Ishikawa (cell line): ENCODE measurements at regions not wholly inside any gene's neighbourhood (a gene's known extent, or its start where the extent isn't known, plus 50 kb on each side); places are given as distances from the start of the nearest gene placed in this dataset.

Source experiments
- CEBPB ChIP-seq: IDR thresholded peaks from 2 replicates; pipeline ENCODE4 v1.6.1; 2012
- CREB1 ChIP-seq: IDR thresholded peaks from 2 replicates; pipeline ENCODE4 v1.6.1; 2012; ENCODE audit warnings: low read depth
- EGR1 ChIP-seq: IDR thresholded peaks from 2 replicates; pipeline ENCODE4 v1.6.1; 2012
- EP300 ChIP-seq: IDR thresholded peaks from 2 replicates; pipeline ENCODE4 v1.6.1; 2012; ENCODE audit warnings: borderline replicate concordance
- FOXM1 ChIP-seq: IDR thresholded peaks from 2 replicates; pipeline ENCODE4 v1.6.1; 2012; ENCODE audit warnings: low read depth, borderline replicate concordance
- MAX ChIP-seq: IDR thresholded peaks from 2 replicates; pipeline ENCODE4 v1.6.1; 2012
- NFIC ChIP-seq: IDR thresholded peaks from 2 replicates; pipeline ENCODE4 v1.6.1; 2012
- RAD21 ChIP-seq: IDR thresholded peaks from 2 replicates; pipeline ENCODE4 v1.6.1; 2012; ENCODE audit warnings: low read depth
- TAF1 ChIP-seq: IDR thresholded peaks from 2 replicates; pipeline ENCODE4 v1.6.1; 2012; ENCODE audit warnings: low read depth, mild to moderate bottlenecking
- TCF12 ChIP-seq: IDR thresholded peaks from 2 replicates; pipeline ENCODE4 v1.6.1; 2012; ENCODE audit warnings: low read depth
- TEAD4 ChIP-seq: IDR thresholded peaks from 2 replicates; pipeline ENCODE4 v1.6.1; 2012
- USF1 ChIP-seq: IDR thresholded peaks from 2 replicates; pipeline ENCODE4 v1.6.1; 2012
- YY1 ChIP-seq: IDR thresholded peaks from 2 replicates; pipeline ENCODE4 v1.6.1; 2012; ENCODE audit warnings: low read depth
- ZBTB7A ChIP-seq: IDR thresholded peaks from 2 replicates; pipeline ENCODE4 v1.6.1; 2012; ENCODE audit warnings: low read depth
- TF ChIP-seq, protein P1 (sequence below): IDR thresholded peaks from 2 replicates; pipeline ENCODE4 v1.6.1; 2012; ENCODE audit warnings: low read depth, mild to moderate bottlenecking

DNA sequence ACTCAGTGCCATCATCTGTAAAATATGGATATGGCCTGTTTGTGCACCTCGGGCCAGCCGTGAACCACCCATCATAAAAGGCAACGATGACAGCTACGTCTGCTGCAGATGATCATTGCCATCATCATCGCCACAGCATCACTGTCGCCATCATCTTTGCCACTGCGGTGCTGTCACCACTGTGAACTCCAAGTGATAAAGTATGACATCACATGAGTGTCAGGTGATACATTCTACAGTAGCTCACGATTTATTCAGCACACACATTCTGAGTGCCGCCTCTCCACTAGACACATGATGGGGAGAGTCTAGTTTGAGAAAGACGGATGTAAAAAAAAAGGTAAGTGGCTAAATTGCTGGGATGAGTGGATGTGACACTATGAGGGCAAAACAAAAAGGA is 755.4 kb upstream of the RAB6C start:
- TF ChIP-seq TAF1 (no peak), RAD21 (no peak), CEBPB (no peak), USF1 (no peak), NFIC (no peak), YY1 (no peak), FOXM1 (no peak), ZBTB7A (no peak), EGR1 (no peak), MAX (no peak)
- TF ChIP-seq, protein P1, sequence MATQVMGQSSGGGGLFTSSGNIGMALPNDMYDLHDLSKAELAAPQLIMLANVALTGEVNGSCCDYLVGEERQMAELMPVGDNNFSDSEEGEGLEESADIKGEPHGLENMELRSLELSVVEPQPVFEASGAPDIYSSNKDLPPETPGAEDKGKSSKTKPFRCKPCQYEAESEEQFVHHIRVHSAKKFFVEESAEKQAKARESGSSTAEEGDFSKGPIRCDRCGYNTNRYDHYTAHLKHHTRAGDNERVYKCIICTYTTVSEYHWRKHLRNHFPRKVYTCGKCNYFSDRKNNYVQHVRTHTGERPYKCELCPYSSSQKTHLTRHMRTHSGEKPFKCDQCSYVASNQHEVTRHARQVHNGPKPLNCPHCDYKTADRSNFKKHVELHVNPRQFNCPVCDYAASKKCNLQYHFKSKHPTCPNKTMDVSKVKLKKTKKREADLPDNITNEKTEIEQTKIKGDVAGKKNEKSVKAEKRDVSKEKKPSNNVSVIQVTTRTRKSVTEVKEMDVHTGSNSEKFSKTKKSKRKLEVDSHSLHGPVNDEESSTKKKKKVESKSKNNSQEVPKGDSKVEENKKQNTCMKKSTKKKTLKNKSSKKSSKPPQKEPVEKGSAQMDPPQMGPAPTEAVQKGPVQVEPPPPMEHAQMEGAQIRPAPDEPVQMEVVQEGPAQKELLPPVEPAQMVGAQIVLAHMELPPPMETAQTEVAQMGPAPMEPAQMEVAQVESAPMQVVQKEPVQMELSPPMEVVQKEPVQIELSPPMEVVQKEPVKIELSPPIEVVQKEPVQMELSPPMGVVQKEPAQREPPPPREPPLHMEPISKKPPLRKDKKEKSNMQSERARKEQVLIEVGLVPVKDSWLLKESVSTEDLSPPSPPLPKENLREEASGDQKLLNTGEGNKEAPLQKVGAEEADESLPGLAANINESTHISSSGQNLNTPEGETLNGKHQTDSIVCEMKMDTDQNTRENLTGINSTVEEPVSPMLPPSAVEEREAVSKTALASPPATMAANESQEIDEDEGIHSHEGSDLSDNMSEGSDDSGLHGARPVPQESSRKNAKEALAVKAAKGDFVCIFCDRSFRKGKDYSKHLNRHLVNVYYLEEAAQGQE: no peak

DNA sequence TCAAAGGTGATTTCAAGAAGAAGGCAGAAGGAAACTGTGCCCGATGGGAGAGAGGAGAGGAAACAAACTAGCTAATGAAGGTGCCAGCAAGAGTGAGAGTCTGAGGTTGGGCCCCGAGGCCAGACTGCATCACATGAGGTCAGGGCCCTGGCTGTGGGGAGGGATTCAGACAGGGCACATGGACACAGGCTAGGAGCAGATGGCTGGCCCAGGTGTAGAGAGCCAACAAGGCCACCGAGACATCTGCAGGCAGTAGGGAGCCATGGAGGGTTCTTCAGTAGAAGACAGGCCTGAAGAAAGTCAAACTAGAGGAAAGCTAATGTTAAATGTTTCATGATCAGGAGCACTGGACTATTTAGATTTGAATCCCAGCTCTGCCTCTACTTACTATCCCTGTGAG is 755.0 kb upstream of the RAB6C start:
- TF ChIP-seq CEBPB: no peak
- TF ChIP-seq CREB1: no peak
- TF ChIP-seq EP300: no peak
- TF ChIP-seq NFIC: no peak
- no peak for TF ChIP-seq TEAD4
- no peak for TF ChIP-seq EGR1
- TF ChIP-seq USF1: no peak
- no peak for TF ChIP-seq TCF12
- no peak for TF ChIP-seq FOXM1
- TF ChIP-seq, protein P1: no peak
- TF ChIP-seq MAX: no peak
- no peak for TF ChIP-seq YY1

GRCh38 chr2:129229196-129229595 is 750.3 kb upstream of the RAB6C start:
- TF ChIP-seq EP300 (no peak), TCF12 (no peak), TEAD4 (no peak), YY1 (no peak), EGR1 (no peak), USF1 (no peak), CEBPB (no peak), CREB1 (no peak), FOXM1 (no peak), MAX (no peak), NFIC (no peak), TAF1 (no peak), ZBTB7A (no peak), RAD21 (no peak)
- TF ChIP-seq, protein P1: no peak

DNA sequence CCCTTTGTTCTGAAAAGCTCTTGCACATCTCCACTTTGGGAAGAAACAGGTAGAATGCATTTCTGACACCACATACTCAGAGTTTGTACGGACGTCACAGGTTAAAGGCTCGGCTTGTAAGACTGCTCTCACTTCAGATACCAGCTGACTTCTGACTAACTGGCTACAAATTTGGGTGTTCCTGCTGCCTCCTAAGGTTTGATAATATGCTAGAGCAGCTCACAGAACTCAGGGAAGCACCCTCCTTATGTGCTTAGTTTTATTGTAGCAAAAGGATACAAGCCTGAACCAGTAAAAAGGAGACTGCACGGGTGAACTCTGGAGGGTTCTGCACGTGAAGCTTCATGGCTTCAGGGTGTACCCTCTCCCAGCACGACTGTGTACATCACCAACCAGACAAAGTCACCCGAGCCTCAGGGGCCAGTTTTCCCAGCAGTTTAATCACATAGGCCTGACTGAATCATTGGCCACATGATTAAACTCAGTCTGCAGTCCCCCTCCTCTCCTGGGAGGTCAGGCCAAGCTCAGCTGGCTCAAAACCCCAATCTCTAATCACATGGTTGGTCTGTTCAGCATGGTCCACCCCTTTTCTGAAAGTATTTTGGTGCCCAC is 749.5 kb upstream of the RAB6C start:
- TF ChIP-seq YY1: no peak
- no peak for TF ChIP-seq CREB1
- no peak for TF ChIP-seq EGR1
- TF ChIP-seq FOXM1: no peak
- TF ChIP-seq USF1: no peak
- no peak for TF ChIP-seq EP300
- TF ChIP-seq MAX: no peak
- TF ChIP-seq TCF12: no peak
- no peak for TF ChIP-seq TAF1
- TF ChIP-seq NFIC: no peak
- no peak for TF ChIP-seq RAD21
- TF ChIP-seq CEBPB: no peak
- no peak for TF ChIP-seq TEAD4
- no peak for TF ChIP-seq ZBTB7A
- TF ChIP-seq, protein P1: no peak
